ENCODE measurements at regions not wholly inside any gene's neighbourhood (a gene's known extent, or its start where the extent isn't known, plus 50 kb on each side); places are given as distances from the start of the nearest gene placed in this dataset.

GRCh38 chr1:189510827-189511226 lies 966.8 kb downstream of the BRINP3 start:
- H3K4me3 ChIP-seq (ENCODE audit: low read length): no peak overlapping the region
- H4K20me1 ChIP-seq (ENCODE audit: insufficient read depth): no peaks in the 10 kb centered on the region
- H3K27me3 ChIP-seq (ENCODE audit: insufficient read depth, low read depth, low read length): no peaks in the 10 kb centered on the region
- no peaks in the 10 kb centered on the region for H3K36me3 ChIP-seq (ENCODE audit: insufficient read depth, low read length)
- H3K27ac ChIP-seq (ENCODE audit: low read length): no peak overlapping the region
- TF ChIP-seq REST (IDR thresholded peaks at IDR 0.05; ENCODE audit: borderline replicate concordance): no peak
- no peak for TF ChIP-seq CTCF (IDR thresholded peaks at IDR 0.05; ENCODE audit: poor library complexity, severe bottlenecking)
- no peak for TF ChIP-seq EP300 (conservative IDR thresholded peaks at IDR 0.05; ENCODE audit: poor library complexity, severe bottlenecking)
- TF ChIP-seq TAF1 (IDR thresholded peaks at IDR 0.05; ENCODE audit: low read depth): no peak
- TF ChIP-seq SMC3 (conservative IDR thresholded peaks at IDR 0.05; ENCODE audit: poor library complexity): no peak
- no peak for TF ChIP-seq EZH2 (IDR thresholded peaks at IDR 0.05; ENCODE audit: borderline replicate concordance, insufficient read depth, low read length, poor library complexity, severe bottlenecking)
- no peak for TF ChIP-seq RAD21 (conservative IDR thresholded peaks at IDR 0.05)
- TF ChIP-seq POLR2AphosphoS5 (IDR thresholded peaks at IDR 0.05): no peak
- no peak for TF ChIP-seq MXI1 (conservative IDR thresholded peaks at IDR 0.05; ENCODE audit: poor library complexity, severe bottlenecking)
- H3K9ac ChIP-seq (ENCODE audit: low read length): no peak overlapping the region
- H2AFZ ChIP-seq (ENCODE audit: low read depth, low read length): no peak overlapping the region
- H3K79me2 ChIP-seq (replicated peaks; ENCODE audit: insufficient read depth, low read length): no peaks in the 10 kb centered on the region
- H3K4me2 ChIP-seq (ENCODE audit: low read length): no peak overlapping the region
- H3F3A ChIP-seq (ENCODE audit: insufficient read depth, low read length, poor library complexity, severe bottlenecking): no peaks in the 10 kb centered on the region
- H3K9me3 ChIP-seq (ENCODE audit: low read length): no peaks in the 10 kb centered on the region
- no peaks in the 10 kb centered on the region for H3K9me2 ChIP-seq (ENCODE audit: insufficient read depth, low read length)

- no peaks in the 10 kb centered on the region for H4K20me1 ChIP-seq (ENCODE audit: insufficient read depth)
- TF ChIP-seq SMC3 (conservative IDR thresholded peaks at IDR 0.05; ENCODE audit: poor library complexity) (no peak), CTCF (IDR thresholded peaks at IDR 0.05; ENCODE audit: poor library complexity, severe bottlenecking) (no peak), TAF1 (IDR thresholded peaks at IDR 0.05; ENCODE audit: low read depth) (no peak), EP300 (conservative IDR thresholded peaks at IDR 0.05; ENCODE audit: poor library complexity, severe bottlenecking) (no peak), POLR2AphosphoS5 (IDR thresholded peaks at IDR 0.05) (no peak), RAD21 (conservative IDR thresholded peaks at IDR 0.05) (no peak), EZH2 (IDR thresholded peaks at IDR 0.05; ENCODE audit: borderline replicate concordance, insufficient read depth, low read length, poor library complexity, severe bottlenecking) (no peak), MXI1 (conservative IDR thresholded peaks at IDR 0.05; ENCODE audit: poor library complexity, severe bottlenecking) (no peak), REST (IDR thresholded peaks at IDR 0.05; ENCODE audit: borderline replicate concordance) (no peak)
- H3K79me2 ChIP-seq (replicated peaks; ENCODE audit: insufficient read depth, low read length): no peaks in the 10 kb centered on the region
- H3K4me3 ChIP-seq (ENCODE audit: low read length): no peak overlapping the region
- no peak overlapping the region for H3K27ac ChIP-seq (ENCODE audit: low read length)
- H3F3A ChIP-seq (ENCODE audit: insufficient read depth, low read length, poor library complexity, severe bottlenecking): no peaks in the 10 kb centered on the region
- no peak overlapping the region for H2AFZ ChIP-seq (ENCODE audit: low read depth, low read length)
- H3K36me3 ChIP-seq (ENCODE audit: insufficient read depth, low read length): no peaks in the 10 kb centered on the region
- no peak overlapping the region for H3K4me2 ChIP-seq (ENCODE audit: low read length)
- H3K9me2 ChIP-seq (ENCODE audit: insufficient read depth, low read length): no peaks in the 10 kb centered on the region
- no peak overlapping the region for H3K9ac ChIP-seq (ENCODE audit: low read length)
- H3K9me3 ChIP-seq (ENCODE audit: low read length): no peaks in the 10 kb centered on the region
- H3K27me3 ChIP-seq (ENCODE audit: insufficient read depth, low read depth, low read length): no peaks in the 10 kb centered on the region
Observed at GRCh38 chr1:189513091-189513490, 964.6 kb downstream of the BRINP3 start.
